Endothelial cell of umbilical vein (primary cell): ENCODE measurements at regions not wholly inside any gene's neighbourhood (a gene's known extent, or its start where the extent isn't known, plus 50 kb on each side); places are given as distances from the start of the nearest gene placed in this dataset.

ENCODE experiments used
- BruUV-seq: library from RNA; stranded (reverse); fragments of 400-500 nt; replicated peaks from 2 replicates; lab custom pipeline; 2021; lab: Mats Ljungman, UMichigan
- CTCF ChIA-PET: fragments of 300-600, 350-600 bp; sonication (Branson Sonifier 250); formaldehyde crosslinking; loops from one replicate; lab custom pipeline; 2021; ENCODE audit warnings: antibody characterized with exemption, inconsistent platforms; lab: Charles Lee
- POLR2A ChIA-PET: fragments of 300-600, 350-600 bp; sonication (Branson Sonifier 250); formaldehyde crosslinking; loops from one replicate; lab custom pipeline; 2021; ENCODE audit warnings: antibody characterized with exemption, inconsistent platforms; lab: Charles Lee
- DNase-seq: peaks from one replicate; pipeline ENCODE4 v3.0.0-alpha.2; 2011; ENCODE audit warnings: low read depth, low spot score
- FAIRE-seq: peaks from 2 replicates; lab custom pipeline; 2011; peaks lifted over from hg19 to GRCh38; lab: Jason Lieb, UNC
- H2AFZ ChIP-seq: 2 replicates; pipeline ENCODE4 v1.6.0; 2012; ENCODE audit warnings: low read depth, low read length, control low read depth, inconsistent platforms
- H3K27ac ChIP-seq: 2 replicates; pipeline ENCODE4 v1.5.1; 2011; ENCODE audit warnings: low read depth, mild to moderate bottlenecking, control low read depth, low read length, moderate library complexity; ENCODE audit not compliant: insufficient read depth
- H3K27me3 ChIP-seq, 2 experiments: 2 replicates each; pipeline versions ENCODE4 v1.6.0 to v1.6.1; 2011; ENCODE audit warnings: low read length in 2 of 2, mixed read lengths in 1 of 2; ENCODE audit not compliant: control insufficient read depth in 2 of 2, insufficient read depth in 2 of 2
- H3K36me3 ChIP-seq, 2 experiments: 2 replicates in 1 of 2; 3 replicates in 1 of 2; pipeline ENCODE4 v1.5.1; 2011; ENCODE audit warnings: low read length in 2 of 2, mild to moderate bottlenecking in 1 of 2, moderate library complexity in 1 of 2; ENCODE audit not compliant: control insufficient read depth in 2 of 2, insufficient read depth in 2 of 2; ENCODE audit errors: extremely low read depth in 1 of 2
- H3K4me1 ChIP-seq: 3 replicates; pipeline ENCODE4 v1.5.1; 2011; ENCODE audit warnings: mild to moderate bottlenecking, low read length; ENCODE audit not compliant: control insufficient read depth, insufficient read depth; ENCODE audit errors: extremely low read depth
- H3K4me2 ChIP-seq: 2 replicates; pipeline ENCODE4 v1.6.1; 2011; ENCODE audit warnings: low read length, control low read depth, mixed read lengths; ENCODE audit not compliant: insufficient read depth
- H3K4me3 ChIP-seq, 3 experiments: fragments of 200-600 bp in 1 of 3; sonication (generic), shearing (Covaris generic) in 1 of 3; replicated peaks in 1 of 3; 2 replicates each; pipeline ENCODE4 v1.5.1; 2011 to 2016; ENCODE audit warnings: control low read depth in 3 of 3, low read length in 3 of 3, mild to moderate bottlenecking in 2 of 3, inconsistent platforms in 1 of 3, low read depth in 1 of 3, moderate library complexity in 1 of 3; ENCODE audit not compliant: insufficient read depth in 1 of 3
- H3K79me2 ChIP-seq: 2 replicates; pipeline ENCODE4 v1.6.0; 2012; ENCODE audit warnings: low read length, inconsistent platforms; ENCODE audit not compliant: control insufficient read depth, insufficient read depth
- H3K9ac ChIP-seq: replicated peaks from 2 replicates; pipeline ENCODE3; 2011; ENCODE audit warnings: low read length, control low read depth; ENCODE audit not compliant: insufficient read depth; ENCODE audit errors: extremely low read depth
- H3K9me1 ChIP-seq: replicated peaks from 3 replicates; pipeline ENCODE4 v1.6.0; 2011; ENCODE audit warnings: mild to moderate bottlenecking, low read length; ENCODE audit not compliant: control insufficient read depth, insufficient read depth; ENCODE audit errors: extremely low read depth
- H3K9me3 ChIP-seq: replicated peaks from 2 replicates; pipeline ENCODE4 v1.5.1; 2012; ENCODE audit warnings: low read length, inconsistent platforms; ENCODE audit not compliant: control insufficient read depth, insufficient read depth
- H4K20me1 ChIP-seq: replicated peaks from 2 replicates; pipeline ENCODE3; 2011; ENCODE audit warnings: mild to moderate bottlenecking, low read length; ENCODE audit not compliant: control insufficient read depth, insufficient read depth; ENCODE audit errors: extremely low read depth
- CTCF ChIP-seq, 2 donors: IDR thresholded peaks; 1 replicate in 1 of 2; 2 replicates in 1 of 2; pipeline ENCODE4 v1.5.1; 2011; ENCODE audit warnings: low read length in 2 of 2, mild to moderate bottlenecking in 2 of 2, moderate library complexity in 2 of 2, control low read depth in 1 of 2, inconsistent platforms in 1 of 2, low read depth in 1 of 2; ENCODE audit not compliant: insufficient read depth in 1 of 2; ENCODE audit errors: extremely low read depth in 1 of 2
- EZH2 ChIP-seq: IDR thresholded peaks from 2 replicates; pipeline ENCODE4 v1.6.1; 2012; ENCODE audit warnings: borderline replicate concordance, low read depth, mild to moderate bottlenecking, moderate library complexity, low read length, inconsistent platforms; ENCODE audit not compliant: severe bottlenecking
- FOS ChIP-seq: IDR thresholded peaks from 2 replicates; pipeline ENCODE4 v1.6.1; 2011; ENCODE audit warnings: mild to moderate bottlenecking, low read length, moderate library complexity, borderline replicate concordance; ENCODE audit not compliant: insufficient read depth
- GATA2 ChIP-seq: IDR thresholded peaks from 2 replicates; pipeline ENCODE4 v1.7.0; 2011; ENCODE audit warnings: low read depth, mild to moderate bottlenecking, moderate library complexity, mixed read lengths, low read length; ENCODE audit not compliant: insufficient read length, insufficient read depth
- JUN ChIP-seq: IDR thresholded peaks from 2 replicates; pipeline ENCODE4 v1.6.1; 2011; ENCODE audit warnings: borderline replicate concordance, low read depth; ENCODE audit not compliant: insufficient read length, insufficient read depth
- MYC ChIP-seq: IDR thresholded peaks from one replicate; pipeline ENCODE4 v1.6.1; 2011; ENCODE audit warnings: mild to moderate bottlenecking, low read depth, low read length
- POLR2A ChIP-seq: IDR thresholded peaks from 2 replicates; pipeline ENCODE4 v1.6.1; 2012; ENCODE audit warnings: low read depth, mild to moderate bottlenecking, control low read depth, low read length
- POLR2AphosphoS5 ChIP-seq: IDR thresholded peaks from 2 replicates; pipeline ENCODE4 v1.6.1; 2012; ENCODE audit warnings: low read depth, mild to moderate bottlenecking, control low read depth, low read length, moderate library complexity; ENCODE audit not compliant: insufficient read depth
- dilution Hi-C: fragments of 300-500 bp; cut with MboI; formaldehyde crosslinking; loops from one replicate; pipeline ENCODE4 v1.15.0; 2019; ENCODE audit warnings: low sequenced_read_pairs; ENCODE audit not compliant: extremely low pct_ligation_motif_present
- intact Hi-C: fragments of 100-400 bp; cut with micrococcal nuclease; formaldehyde crosslinking; loops from one replicate; pipeline ENCODE4 v1.10.0; 2022
- TF ChIP-seq, protein P1 (sequence below): IDR thresholded peaks from 2 replicates; pipeline ENCODE4 v1.6.1; 2011; ENCODE audit not compliant: insufficient read depth, insufficient read length

- Histone ChIP-seq H3K79me2 (no peaks in the 10 kb centered on the region), H3K27ac (no peak overlapping the region), H3K9me3 (no peaks in the 10 kb centered on the region), H3K9me1 (no peaks in the 10 kb centered on the region), H3K36me3 (no peaks in the 10 kb centered on the region), H3K4me1 (peaks cover 18% of the 10 kb centered on the region), H3K4me3 (no peak overlapping the region), H3K27me3 (peaks cover 0 to 5% of the 10 kb centered on the region in 2 experiments), H2AFZ (no peak overlapping the region), H3K9ac (no peak overlapping the region), H3K4me2 (no peak overlapping the region), H4K20me1 (no peaks in the 10 kb centered on the region)
- TF ChIP-seq, protein P1, sequence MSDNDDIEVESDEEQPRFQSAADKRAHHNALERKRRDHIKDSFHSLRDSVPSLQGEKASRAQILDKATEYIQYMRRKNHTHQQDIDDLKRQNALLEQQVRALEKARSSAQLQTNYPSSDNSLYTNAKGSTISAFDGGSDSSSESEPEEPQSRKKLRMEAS, result no peak
- TF ChIP-seq CTCF (IDR thresholded peaks at IDR 0.05; ENCODE audit: extremely low read depth in 1 of 2, insufficient read depth in 1 of 2, low read depth in 1 of 2, low read length in 2 of 2), result no peak
- no peak for TF ChIP-seq POLR2A
- TF ChIP-seq FOS, result no peak
- no peak for TF ChIP-seq JUN
- TF ChIP-seq MYC, result no peak
- no peak for TF ChIP-seq EZH2
- TF ChIP-seq GATA2, result no peak
- no peak for TF ChIP-seq POLR2AphosphoS5
- intact Hi-C loops (no loop called here), dilution Hi-C loops (no loop called here)
- DNase-seq (no peak), FAIRE-seq (no peak)
- CTCF ChIA-PET, result no interaction called here
- POLR2A ChIA-PET, result no interaction called here
- no TSS peak for BruUV-seq
Measured at GRCh38 chr15:70510433-70510832, 252.9 kb downstream of the UACA start.
